Stimulated activated CD8-positive, alpha-beta memory T cell treated with anti-CD3 and anti-CD28 coated beads, Interleukin-7, amount 100 ng/mL, for 1 hour (primary cell): ENCODE measurements at regions not wholly inside any gene's neighbourhood (a gene's known extent, or its start where the extent isn't known, plus 50 kb on each side); places are given as distances from the start of the nearest gene placed in this dataset.

ENCODE experiments used
- DNase-seq, 2 donors: peaks; one replicate each; pipeline ENCODE4 v3.0.0-alpha.2; 2020; ENCODE audit warnings: low read depth in 2 of 2

GRCh38 chr1:48055876-48056764 lies 58.9 kb upstream of the TRABD2B start:
- DNase-seq, result no peak

GRCh38 chr1:48054232-48054631 lies 57.0 kb upstream of the TRABD2B start:
- DNase-seq, result no peak

- no peak for DNase-seq
These were observed 55.7 kb upstream of the TRABD2B start for GRCh38 chr1:48052923-48053291.

GRCh38 chr1:48051466-48052126 lies 54.4 kb upstream of the TRABD2B start:
- no peak for DNase-seq

DNA sequence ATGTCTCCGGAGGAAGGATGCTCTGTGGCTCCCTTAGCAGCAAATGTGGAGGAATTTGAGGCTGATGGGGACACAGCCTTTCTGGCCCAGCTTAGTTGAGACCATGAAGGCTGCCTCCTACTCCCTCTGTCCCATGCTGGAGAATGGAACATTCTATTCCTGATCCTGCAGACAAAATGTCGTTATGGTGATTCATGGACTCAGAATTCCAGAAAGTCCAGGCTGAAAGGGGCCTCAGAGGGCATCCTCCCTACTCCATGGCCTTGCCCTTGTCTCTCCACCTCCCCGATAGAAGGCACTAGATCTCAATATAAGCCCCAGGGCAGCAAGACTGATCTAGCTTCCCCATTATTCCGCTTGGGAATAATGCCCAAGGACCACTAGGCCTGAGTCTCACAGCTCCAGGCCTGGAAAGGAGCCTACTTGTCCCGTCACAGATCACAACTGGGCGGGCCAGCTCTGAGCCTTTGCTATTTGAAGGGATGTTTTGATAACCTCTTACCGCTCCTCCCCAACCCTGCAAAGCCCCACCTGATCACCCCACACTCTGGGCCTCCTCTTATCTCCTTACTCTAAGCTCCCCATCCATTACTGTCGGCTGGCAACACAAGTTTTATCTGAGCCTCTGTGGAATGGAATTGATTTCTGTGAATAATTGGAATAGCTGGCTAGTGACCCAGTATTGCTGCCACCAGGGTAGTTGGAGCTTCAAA lies 52.8 kb upstream of the TRABD2B start:
- no peak for DNase-seq

- no peak for DNase-seq
These were observed 51.8 kb upstream of the TRABD2B start for GRCh38 chr1:48048980-48049379.

- no peak for DNase-seq
These were observed 50.9 kb upstream of the TRABD2B start for GRCh38 chr1:48048064-48048463.

DNA sequence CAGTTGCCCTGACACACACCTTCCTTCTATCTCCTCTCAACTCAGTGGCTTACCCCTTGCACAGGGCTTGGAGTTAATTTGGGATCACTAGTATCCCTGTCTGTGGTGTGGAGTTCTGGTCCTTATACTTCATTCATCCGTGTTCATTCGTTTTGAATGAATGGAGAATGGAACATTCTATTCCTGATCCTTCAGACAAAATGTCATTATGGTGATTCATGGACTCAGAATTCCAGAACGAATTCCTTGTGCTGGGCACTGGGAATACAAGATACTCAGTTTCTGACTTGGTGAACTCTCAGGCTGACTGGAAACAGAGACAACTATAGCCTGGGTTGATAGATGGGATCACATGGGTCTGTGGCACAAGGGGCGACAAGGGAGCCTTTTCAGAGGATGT lies 49.9 kb upstream of the TRABD2B start:
- no peak for DNase-seq
